Central memory CD8-positive, alpha-beta T cell (primary cell): ENCODE measurements at regions not wholly inside any gene's neighbourhood (a gene's known extent, or its start where the extent isn't known, plus 50 kb on each side); places are given as distances from the start of the nearest gene placed in this dataset.

Experiments
- ATAC-seq: fragments of 150-1000 bp; cut with Tn5 transposase; replicated peaks from 2 replicates; pipeline ENCODE4 v1.10.0; 2022; ENCODE audit warnings: mild to moderate bottlenecking, moderate FRiP score, moderate number of reproducible peaks; ENCODE audit not compliant: poor library complexity, severe bottlenecking; ENCODE audit errors: extremely low read depth
- DNase-seq, 2 donors: peaks; one replicate each; pipeline ENCODE4 v3.0.0; 2021; ENCODE audit warnings: low spot score in 2 of 2
- H3K27ac Mint-ChIP-seq: one replicate; pipeline ENCODE4 v1.8.0; 2022; ENCODE audit warnings: low read depth, mild to moderate bottlenecking, moderate library complexity, mixed read lengths
- H3K27me3 Mint-ChIP-seq: one replicate; pipeline ENCODE4 v1.8.0; 2022; ENCODE audit warnings: mixed read lengths
- H3K36me3 Mint-ChIP-seq: one replicate; pipeline ENCODE4 v1.8.0; 2022; ENCODE audit warnings: mild to moderate bottlenecking, moderate library complexity, mixed read lengths; ENCODE audit not compliant: insufficient read depth
- H3K4me1 Mint-ChIP-seq: one replicate; pipeline ENCODE4 v1.8.0; 2022; ENCODE audit warnings: mixed read lengths
- H3K4me3 Mint-ChIP-seq: one replicate; pipeline ENCODE4 v1.8.0; 2022; ENCODE audit warnings: mild to moderate bottlenecking, moderate library complexity, mixed read lengths
- H3K9me3 Mint-ChIP-seq: one replicate; pipeline ENCODE4 v1.8.0; 2022; ENCODE audit warnings: mixed read lengths

GRCh38 chr4:81555489-81555888 lies 83.8 kb upstream of the RASGEF1B start:
- Mint-ChIP-seq H3K36me3 (no peaks in the 10 kb centered on the region), H3K27ac (no peak overlapping the region)

GRCh38 chr4:81552086-81552485 lies 80.4 kb upstream of the RASGEF1B start:
- no peaks in the 10 kb centered on the region for H3K36me3 Mint-ChIP-seq
- no peak for ATAC-seq
- H3K9me3 Mint-ChIP-seq, result no peaks in the 10 kb centered on the region
- DNase-seq, result no peak
- no peaks in the 10 kb centered on the region for H3K27me3 Mint-ChIP-seq
- H3K27ac Mint-ChIP-seq, result no peak overlapping the region
- no peaks in the 10 kb centered on the region for H3K4me1 Mint-ChIP-seq
- H3K4me3 Mint-ChIP-seq, result no peak overlapping the region

More at GRCh38 chr4:81555489-81555888, 83.8 kb upstream of the RASGEF1B start:
- ATAC-seq (no peak), DNase-seq (no peak)
- Mint-ChIP-seq H3K4me1 (no peaks in the 10 kb centered on the region), H3K9me3 (no peaks in the 10 kb centered on the region), H3K4me3 (no peak overlapping the region), H3K27me3 (no peaks in the 10 kb centered on the region)

GRCh38 chr4:81550388-81550859 lies 78.7 kb upstream of the RASGEF1B start:
- H3K27ac Mint-ChIP-seq, result no peak overlapping the region
- no peaks in the 10 kb centered on the region for H3K27me3 Mint-ChIP-seq
- ATAC-seq (no peak), DNase-seq (no peak)
- no peaks in the 10 kb centered on the region for H3K9me3 Mint-ChIP-seq
- H3K4me1 Mint-ChIP-seq, result no peaks in the 10 kb centered on the region
- H3K4me3 Mint-ChIP-seq, result no peak overlapping the region
- no peaks in the 10 kb centered on the region for H3K36me3 Mint-ChIP-seq

GRCh38 chr4:81549984-81550383 lies 78.3 kb upstream of the RASGEF1B start:
- Mint-ChIP-seq H3K9me3 (no peaks in the 10 kb centered on the region), H3K4me3 (no peak overlapping the region), H3K27me3 (no peaks in the 10 kb centered on the region), H3K27ac (no peak overlapping the region), H3K36me3 (no peaks in the 10 kb centered on the region), H3K4me1 (no peaks in the 10 kb centered on the region)
- ATAC-seq, result no peak
- no peak for DNase-seq

GRCh38 chr4:81546777-81547176 lies 75.1 kb upstream of the RASGEF1B start:
- Mint-ChIP-seq H3K9me3 (peaks cover 10% of the 10 kb centered on the region), H3K36me3 (no peaks in the 10 kb centered on the region), H3K27ac (no peak overlapping the region), H3K4me1 (no peaks in the 10 kb centered on the region), H3K4me3 (no peak overlapping the region), H3K27me3 (peaks cover 14% of the 10 kb centered on the region)
- no peak for ATAC-seq
- no peak for DNase-seq

- DNase-seq (no peak), ATAC-seq (no peak)
- Mint-ChIP-seq H3K4me1 (no peaks in the 10 kb centered on the region), H3K27me3 (peaks cover 14% of the 10 kb centered on the region), H3K36me3 (no peaks in the 10 kb centered on the region), H3K9me3 (peaks cover 10% of the 10 kb centered on the region), H3K4me3 (no peak overlapping the region), H3K27ac (no peak overlapping the region)
Observed at GRCh38 chr4:81541161-81541945, 69.6 kb upstream of the RASGEF1B start.

- DNase-seq (no peak), ATAC-seq (no peak)
- Mint-ChIP-seq H3K27me3 (peaks cover 11% of the 10 kb centered on the region), H3K27ac (peak overlapping the region; percentile 29), H3K4me1 (no peaks in the 10 kb centered on the region), H3K9me3 (peaks cover 10% of the 10 kb centered on the region), H3K4me3 (no peak overlapping the region), H3K36me3 (no peaks in the 10 kb centered on the region)
Observed at GRCh38 chr4:81538716-81539427, 67.2 kb upstream of the RASGEF1B start.

- no peaks in the 10 kb centered on the region for H3K36me3 Mint-ChIP-seq
- no peak overlapping the region for H3K4me3 Mint-ChIP-seq
- no peaks in the 10 kb centered on the region for H3K4me1 Mint-ChIP-seq
- H3K27ac Mint-ChIP-seq, result no peak overlapping the region
- DNase-seq (no peak), ATAC-seq (no peak)
- no peaks in the 10 kb centered on the region for H3K27me3 Mint-ChIP-seq
- no peaks in the 10 kb centered on the region for H3K9me3 Mint-ChIP-seq
Observed at GRCh38 chr4:81531410-81531809, 59.7 kb upstream of the RASGEF1B start.

GRCh38 chr4:81528979-81529378 lies 57.3 kb upstream of the RASGEF1B start:
- ATAC-seq (no peak), DNase-seq (no peak)
- H3K27ac Mint-ChIP-seq, result no peak overlapping the region
- H3K4me1 Mint-ChIP-seq, result no peaks in the 10 kb centered on the region
- H3K27me3 Mint-ChIP-seq, result no peaks in the 10 kb centered on the region
- no peaks in the 10 kb centered on the region for H3K9me3 Mint-ChIP-seq
- H3K36me3 Mint-ChIP-seq, result no peaks in the 10 kb centered on the region
- no peak overlapping the region for H3K4me3 Mint-ChIP-seq

- H3K27me3 Mint-ChIP-seq, result no peaks in the 10 kb centered on the region
- H3K36me3 Mint-ChIP-seq, result no peaks in the 10 kb centered on the region
- ATAC-seq, result no peak
- DNase-seq, result no peak
- no peak overlapping the region for H3K27ac Mint-ChIP-seq
- no peaks in the 10 kb centered on the region for H3K4me1 Mint-ChIP-seq
- no peaks in the 10 kb centered on the region for H3K9me3 Mint-ChIP-seq
- no peak overlapping the region for H3K4me3 Mint-ChIP-seq
Observed at GRCh38 chr4:81528200-81528599, 56.5 kb upstream of the RASGEF1B start.

GRCh38 chr4:81527709-81528108 lies 56.0 kb upstream of the RASGEF1B start:
- no peaks in the 10 kb centered on the region for H3K9me3 Mint-ChIP-seq
- H3K4me1 Mint-ChIP-seq, result no peaks in the 10 kb centered on the region
- DNase-seq (no peak), ATAC-seq (no peak)
- H3K36me3 Mint-ChIP-seq, result no peaks in the 10 kb centered on the region
- H3K27me3 Mint-ChIP-seq, result no peaks in the 10 kb centered on the region
- no peak overlapping the region for H3K27ac Mint-ChIP-seq
- no peak overlapping the region for H3K4me3 Mint-ChIP-seq

- no peaks in the 10 kb centered on the region for H3K36me3 Mint-ChIP-seq
- no peak for DNase-seq
- no peaks in the 10 kb centered on the region for H3K27me3 Mint-ChIP-seq
- H3K27ac Mint-ChIP-seq, result no peak overlapping the region
- no peaks in the 10 kb centered on the region for H3K4me1 Mint-ChIP-seq
- no peaks in the 10 kb centered on the region for H3K9me3 Mint-ChIP-seq
- ATAC-seq, result no peak
- H3K4me3 Mint-ChIP-seq, result no peak overlapping the region
Observed at GRCh38 chr4:81527115-81527514, 55.4 kb upstream of the RASGEF1B start.

- ATAC-seq (no peak), DNase-seq (no peak)
- Mint-ChIP-seq H3K4me3 (no peak overlapping the region), H3K27me3 (no peaks in the 10 kb centered on the region), H3K9me3 (no peaks in the 10 kb centered on the region), H3K4me1 (no peaks in the 10 kb centered on the region), H3K36me3 (no peaks in the 10 kb centered on the region), H3K27ac (no peak overlapping the region)
Observed at GRCh38 chr4:81526706-81527105, 55.0 kb upstream of the RASGEF1B start.
